ENCODE measurements at regions not wholly inside any gene's neighbourhood (a gene's known extent, or its start where the extent isn't known, plus 50 kb on each side); places are given as distances from the start of the nearest gene placed in this dataset.
"Not testable (repeated sequence)": the region's sequence is repeated elsewhere in the genome, so short reads cannot be mapped to it uniquely, and the experiment has no call there.

GRCh38 chr4:72875138-72875537 is 194.4 kb downstream of the COX18 start:
- no peak for DNase-seq

GRCh38 chr4:72864898-72865297 is 204.6 kb downstream of the COX18 start:
- no peak for DNase-seq

- not testable (repeated sequence) for DNase-seq
These were observed 205.2 kb downstream of the COX18 start for GRCh38 chr4:72864277-72864676.

GRCh38 chr4:72860766-72861165 is 208.8 kb downstream of the COX18 start:
- DNase-seq: no peak

GRCh38 chr4:72858328-72858727 is 211.2 kb downstream of the COX18 start:
- DNase-seq: no peak

GRCh38 chr4:72857787-72858186 is 211.7 kb downstream of the COX18 start:
- DNase-seq: no peak

- no peak for DNase-seq
These were observed 212.3 kb downstream of the COX18 start for GRCh38 chr4:72857216-72857615.

GRCh38 chr4:72846280-72847111 is 223.0 kb downstream of the COX18 start:
- DNase-seq: no peak

GRCh38 chr4:72843466-72843865 is 226.1 kb downstream of the COX18 start:
- DNase-seq: no peak

- no peak for DNase-seq
These were observed 227.2 kb downstream of the COX18 start for GRCh38 chr4:72842323-72842722.

GRCh38 chr4:72840166-72840565 is 229.3 kb downstream of the COX18 start:
- not testable (repeated sequence) for DNase-seq

GRCh38 chr4:72828864-72829263 is 240.7 kb downstream of the COX18 start:
- DNase-seq: no peak

GRCh38 chr4:72827968-72828367 is 241.5 kb downstream of the COX18 start:
- DNase-seq: no peak

- no peak for DNase-seq
These were observed 249.4 kb downstream of the COX18 start for GRCh38 chr4:72820107-72820506.

- no peak for DNase-seq
These were observed 248.0 kb upstream of the ADAMTS3 start for GRCh38 chr4:72817012-72817411.

GRCh38 chr4:72814241-72814640 is 245.2 kb upstream of the ADAMTS3 start:
- DNase-seq: no peak

GRCh38 chr4:72809208-72809607 is 240.2 kb upstream of the ADAMTS3 start:
- DNase-seq: no peak

GRCh38 chr4:72805284-72805683 is 236.3 kb upstream of the ADAMTS3 start:
- DNase-seq: no peak

- no peak for DNase-seq
These were observed 228.5 kb upstream of the ADAMTS3 start for GRCh38 chr4:72797486-72797885.

GRCh38 chr4:72791054-72791453 is 222.0 kb upstream of the ADAMTS3 start:
- DNase-seq: no peak

- no peak for DNase-seq
These were observed 217.5 kb upstream of the ADAMTS3 start for GRCh38 chr4:72786401-72786990.

- DNase-seq: no peak
These were observed 210.2 kb upstream of the ADAMTS3 start for GRCh38 chr4:72779241-72779640.

GRCh38 chr4:72777436-72777835 is 208.4 kb upstream of the ADAMTS3 start:
- DNase-seq: no peak

- DNase-seq: no peak
These were observed 201.7 kb upstream of the ADAMTS3 start for GRCh38 chr4:72770708-72771107.

GRCh38 chr4:72768364-72768763 is 199.3 kb upstream of the ADAMTS3 start:
- no peak for DNase-seq

Measured in NCI-H2171 treated with DMSO at 0.1 percent for 48 hours (cell line).